GM20000 (cell line): ENCODE measurements at regions not wholly inside any gene's neighbourhood (a gene's known extent, or its start where the extent isn't known, plus 50 kb on each side); places are given as distances from the start of the nearest gene placed in this dataset.

Source experiments
- DNase-seq: peaks from one replicate; pipeline ENCODE4 v3.0.0; 2012; ENCODE audit warnings: low spot score
- CTCF ChIP-seq: IDR thresholded peaks from 2 replicates; pipeline ENCODE4 v1.5.1; 2012; ENCODE audit warnings: mild to moderate bottlenecking, control low read depth; ENCODE audit errors: extremely low read depth, missing control alignments

- DNase-seq = no peak
- no peak for TF ChIP-seq CTCF
These were observed 695.1 kb downstream of the INHBA start for GRCh38 chr7:41007811-41008210.

- TF ChIP-seq CTCF = no peak
- no peak for DNase-seq
These were observed 695.5 kb downstream of the INHBA start for GRCh38 chr7:41007351-41007751.

GRCh38 chr7:41006306-41006995 lies 696.4 kb downstream of the INHBA start:
- no peak for TF ChIP-seq CTCF
- DNase-seq = no peak

- TF ChIP-seq CTCF = no peak
- no peak for DNase-seq
These were observed 697.5 kb downstream of the INHBA start for GRCh38 chr7:41005374-41005901.

- no peak for DNase-seq
- TF ChIP-seq CTCF = no peak
These were observed 698.9 kb downstream of the INHBA start for GRCh38 chr7:41003977-41004376.

GRCh38 chr7:41003611-41003940 lies 699.3 kb downstream of the INHBA start:
- no peak for DNase-seq
- no peak for TF ChIP-seq CTCF

GRCh38 chr7:41002741-41003610 lies 699.9 kb downstream of the INHBA start:
- DNase-seq = peak; percentile 8
- peak; percentile 66 for TF ChIP-seq CTCF
